ENCODE measurements at regions not wholly inside any gene's neighbourhood (a gene's known extent, or its start where the extent isn't known, plus 50 kb on each side); places are given as distances from the start of the nearest gene placed in this dataset.

GRCh38 chr6:119614138-119614537, 264.6 kb upstream of the MAN1A1 start:
- TF ChIP-seq POLR2A (IDR thresholded peaks at IDR 0.05) (no peak), CTCF (IDR thresholded peaks at IDR 0.05 in 8 of 11, conservative IDR thresholded peaks at IDR 0.05 in 3 of 11) (no peak), POLR2AphosphoS5 (IDR thresholded peaks at IDR 0.05) (no peak)

Data from spleen (tissue), 7 donors.